GM18507 (cell line): ENCODE measurements at regions not wholly inside any gene's neighbourhood (a gene's known extent, or its start where the extent isn't known, plus 50 kb on each side); places are given as distances from the start of the nearest gene placed in this dataset.
"Not testable (repeated sequence)": the region's sequence is repeated elsewhere in the genome, so short reads cannot be mapped to it uniquely, and the experiment has no call there.

Source experiments
- DNase-seq: peaks from one replicate; pipeline ENCODE4 v3.0.0; 2011; ENCODE audit warnings: low read depth; ENCODE audit not compliant: insufficient read length; ENCODE audit errors: extremely low spot score
- FAIRE-seq: peaks from 2 replicates; lab custom pipeline; 2011; peaks lifted over from hg19 to GRCh38; lab: Jason Lieb, UNC

- DNase-seq (no peak), FAIRE-seq (no peak)
These were observed 397.6 kb downstream of the BUD13 start for GRCh38 chr11:116375221-116375620.

- DNase-seq (no peak), FAIRE-seq (no peak)
These were observed 398.7 kb downstream of the BUD13 start for GRCh38 chr11:116374085-116374484.

GRCh38 chr11:116373104-116373944, 399.5 kb downstream of the BUD13 start:
- no peak for DNase-seq
- FAIRE-seq = no peak

GRCh38 chr11:116371146-116371545, 401.6 kb downstream of the BUD13 start:
- FAIRE-seq = no peak
- no peak for DNase-seq

GRCh38 chr11:116368784-116369183, 404.0 kb downstream of the BUD13 start:
- FAIRE-seq = no peak

GRCh38 chr11:116366980-116367645, 405.7 kb downstream of the BUD13 start:
- DNase-seq = no peak
- no peak for FAIRE-seq

More at GRCh38 chr11:116368784-116369183, 404.0 kb downstream of the BUD13 start:
- no peak for DNase-seq

- DNase-seq (no peak), FAIRE-seq (no peak)
These were observed 406.3 kb downstream of the BUD13 start for GRCh38 chr11:116366451-116366850.

- not testable (repeated sequence) for DNase-seq, FAIRE-seq
These were observed 407.9 kb downstream of the BUD13 start for GRCh38 chr11:116364925-116365324.

- FAIRE-seq = no peak
- no peak for DNase-seq
These were observed 408.4 kb downstream of the BUD13 start for GRCh38 chr11:116364348-116364747.

GRCh38 chr11:116360221-116360941, 412.4 kb downstream of the BUD13 start:
- no peak for FAIRE-seq
- DNase-seq = no peak

GRCh38 chr11:116357784-116358544, 414.8 kb downstream of the BUD13 start:
- no peak for DNase-seq
- FAIRE-seq = no peak

- no peak for FAIRE-seq
- DNase-seq = no peak
These were observed 416.3 kb downstream of the BUD13 start for GRCh38 chr11:116356451-116356850.

- FAIRE-seq (no peak), DNase-seq (no peak)
These were observed 417.7 kb downstream of the BUD13 start for GRCh38 chr11:116355104-116355503.

GRCh38 chr11:116353589-116353988, 419.2 kb downstream of the BUD13 start:
- DNase-seq (no peak), FAIRE-seq (no peak)

- DNase-seq (no peak), FAIRE-seq (no peak)
These were observed 419.9 kb downstream of the BUD13 start for GRCh38 chr11:116352881-116353280.

GRCh38 chr11:116348226-116348625, 424.6 kb downstream of the BUD13 start:
- DNase-seq (no peak), FAIRE-seq (no peak)

- no peak for DNase-seq
These were observed 427.2 kb downstream of the BUD13 start for GRCh38 chr11:116345575-116345974.

GRCh38 chr11:116344601-116345000, 428.2 kb downstream of the BUD13 start:
- FAIRE-seq (no peak), DNase-seq (no peak)

More at GRCh38 chr11:116345575-116345974, 427.2 kb downstream of the BUD13 start:
- no peak for FAIRE-seq

- no peak for DNase-seq
- FAIRE-seq = no peak
These were observed 429.5 kb downstream of the BUD13 start for GRCh38 chr11:116343270-116343669.
